Aorta (tissue), 5 donors: ENCODE measurements at regions not wholly inside any gene's neighbourhood (a gene's known extent, or its start where the extent isn't known, plus 50 kb on each side); places are given as distances from the start of the nearest gene placed in this dataset.
A peak's percentile ranks its signal among the peaks of the same experiment; 100 is the strongest.

Experiments
- ATAC-seq: fragments of 200-7000 bp; cut with Tn5 transposase; one replicate; pipeline ENCODE4 v1.9.1; 2022; ENCODE audit warnings: moderate library complexity; ENCODE audit not compliant: low FRiP score
- DNase-seq, 2 donors: peaks; one replicate each; pipeline ENCODE4 v3.0.0-alpha.2; 2020
- H3K27ac ChIP-seq, 2 donors: one replicate each; pipeline ENCODE4 v1.5.1; 2013; ENCODE audit warnings: low read length in 2 of 2, mild to moderate bottlenecking in 2 of 2, moderate library complexity in 2 of 2, control low read depth in 1 of 2, inconsistent platforms in 1 of 2, low read depth in 1 of 2
- H3K27me3 ChIP-seq, 2 donors: one replicate each; pipeline ENCODE4 v1.6.1; 2013; ENCODE audit warnings: control low read depth in 1 of 2, low read length in 1 of 2, mild to moderate bottlenecking in 1 of 2, moderate library complexity in 1 of 2; ENCODE audit not compliant: insufficient read depth in 2 of 2, control insufficient read depth in 1 of 2
- H3K36me3 ChIP-seq, 2 donors: one replicate each; pipeline ENCODE4 v1.6.1; 2013; ENCODE audit warnings: control low read depth in 1 of 2, low read length in 1 of 2, mild to moderate bottlenecking in 1 of 2; ENCODE audit not compliant: insufficient read depth in 2 of 2, control insufficient read depth in 1 of 2
- H3K4me1 ChIP-seq, 2 donors: one replicate each; pipeline ENCODE4 v1.6.1; 2013; ENCODE audit warnings: low read length in 2 of 2, control low read depth in 1 of 2, mild to moderate bottlenecking in 1 of 2, moderate library complexity in 1 of 2; ENCODE audit not compliant: insufficient read depth in 2 of 2, control insufficient read depth in 1 of 2
- H3K4me3 ChIP-seq, 2 donors: one replicate each; pipeline ENCODE4 v1.5.1; 2013; ENCODE audit warnings: low read length in 2 of 2, control low read depth in 1 of 2, mild to moderate bottlenecking in 1 of 2
- H3K9me3 ChIP-seq: one replicate; pipeline ENCODE4 v1.6.1; 2013; ENCODE audit warnings: mild to moderate bottlenecking, low read length; ENCODE audit not compliant: control insufficient read depth
- WGBS, 2 donors: extraction: QIAGEN DNeasy Blood & Tissue Kit; methylation state at CpG; one replicate each; pipeline ENCODE4 v1.1.7; 2013; 5-methylcytosine and 5-hydroxymethylcytosine counted together
- intact Hi-C, 2 donors: fragments of 100-400 bp; cut with DNase I; formaldehyde crosslinking; loops; one replicate each; pipeline versions ENCODE4 v1.14.2 to v1.15.0; 2022
- donor health status: healthy with polysubstance abuse.
- donor health status: Bipolar disorder and iron deficiency.
- donor health status: DM: no; HTN: no; CAD: no.
- donor health status: DM: no; HTN: no; CAD: no.
- donor health status: DM: yes; HTN: yes; CAD: no.

- DNase-seq (no peak), ATAC-seq (no peak)
- peak overlapping the region; percentile 85 to 94 for H3K27ac ChIP-seq
- no peak overlapping the region for H3K4me3 ChIP-seq
- no peaks in the 10 kb centered on the region for H3K27me3 ChIP-seq
- no peaks in the 10 kb centered on the region for H3K36me3 ChIP-seq
- 44 to 46% methylated on average over 5 of the region's 5 CpGs for WGBS, 2 donors
- intact Hi-C loops: loop anchor here in 1 of 2 donors (10.0 kb wide), 1 partner anchor 350 kb away; no protein-coding TSS in a partner anchor
- H3K4me1 ChIP-seq: peaks cover 2 to 10% of the 10 kb centered on the region in 2 donors
- no peaks in the 10 kb centered on the region for H3K9me3 ChIP-seq
Measured at GRCh38 chr22:26894362-26894761, 237.0 kb downstream of the MIAT start.

- 1 to 6% methylated on average over 5 of the region's 5 CpGs for WGBS, 2 donors
- no peak for DNase-seq
- H3K36me3 ChIP-seq: no peaks in the 10 kb centered on the region
- H3K4me3 ChIP-seq: no peak overlapping the region
- no peaks in the 10 kb centered on the region for H3K27me3 ChIP-seq
- H3K9me3 ChIP-seq: no peaks in the 10 kb centered on the region
- peaks cover 2 to 10% of the 10 kb centered on the region in 2 donors for H3K4me1 ChIP-seq
- peak overlapping the region; percentile 92 to 94 for H3K27ac ChIP-seq
- intact Hi-C loops: loop anchor here in 1 of 2 donors (10.0 kb wide), 1 partner anchor 350 kb away; no protein-coding TSS in a partner anchor
- ATAC-seq: peak; percentile 68
Measured at GRCh38 chr22:26894766-26895485, 237.5 kb downstream of the MIAT start.

- WGBS, 2 donors: 95 to 97% methylated on average over 1 of the region's 1 CpG
Measured at GRCh38 chr22:26897384-26897783, 240.0 kb downstream of the MIAT start.

GRCh38 chr22:26898946-26899605 is 241.7 kb downstream of the MIAT start:
- DNase-seq (no peak), ATAC-seq (no peak)
- no peak overlapping the region for H3K27ac ChIP-seq
- H3K27me3 ChIP-seq: no peaks in the 10 kb centered on the region
- WGBS, 2 donors: 40 to 42% methylated on average over 8 of the region's 8 CpGs
- H3K9me3 ChIP-seq: no peaks in the 10 kb centered on the region
- H3K4me3 ChIP-seq: no peak overlapping the region
- H3K36me3 ChIP-seq: no peaks in the 10 kb centered on the region
- intact Hi-C loops: loop anchor here in 1 of 2 donors (10.0 kb wide), 1 partner anchor 346 kb away; no protein-coding TSS in a partner anchor
- peaks cover 0 to 10% of the 10 kb centered on the region in 2 donors for H3K4me1 ChIP-seq

More at GRCh38 chr22:26897384-26897783, 240.0 kb downstream of the MIAT start:
- no peak for DNase-seq
- Histone ChIP-seq H3K27me3 (no peaks in the 10 kb centered on the region), H3K4me3 (no peak overlapping the region), H3K36me3 (no peaks in the 10 kb centered on the region), H3K27ac (no peak overlapping the region), H3K4me1 (peaks cover 2 to 10% of the 10 kb centered on the region in 2 donors), H3K9me3 (no peaks in the 10 kb centered on the region)
- intact Hi-C loops: loop anchor here in 1 of 2 donors (10.0 kb wide), 1 partner anchor 347 kb away; no protein-coding TSS in a partner anchor
- no peak for ATAC-seq

GRCh38 chr22:26900787-26901186 is 243.4 kb downstream of the MIAT start:
- WGBS, 2 donors: 90 to 93% methylated on average over 5 of the region's 5 CpGs
- Histone ChIP-seq H3K36me3 (no peaks in the 10 kb centered on the region), H3K9me3 (no peaks in the 10 kb centered on the region), H3K27ac (no peak overlapping the region), H3K27me3 (no peaks in the 10 kb centered on the region), H3K4me3 (no peak overlapping the region), H3K4me1 (peaks cover 0 to 5% of the 10 kb centered on the region in 2 donors)
- DNase-seq (no peak), ATAC-seq (no peak)
- intact Hi-C loops: no loop called here

GRCh38 chr22:26901198-26901816 is 243.9 kb downstream of the MIAT start:
- ATAC-seq: no peak
- Histone ChIP-seq H3K27ac (no peak overlapping the region), H3K27me3 (no peaks in the 10 kb centered on the region), H3K9me3 (no peaks in the 10 kb centered on the region), H3K4me3 (no peak overlapping the region), H3K4me1 (peaks cover 0 to under 1% of the 10 kb centered on the region in 2 donors), H3K36me3 (no peaks in the 10 kb centered on the region)
- intact Hi-C loops: no loop called here
- no peak for DNase-seq
- 82 to 85% methylated on average over 20 of the region's 20 CpGs for WGBS, 2 donors

GRCh38 chr22:26902401-26903029 is 245.1 kb downstream of the MIAT start:
- ATAC-seq: no peak

GRCh38 chr22:26903030-26903856 is 245.9 kb downstream of the MIAT start:
- intact Hi-C loops: no loop called here
- ATAC-seq (no peak), DNase-seq (no peak)
- Histone ChIP-seq H3K36me3 (no peaks in the 10 kb centered on the region), H3K4me1 (no peaks in the 10 kb centered on the region), H3K27ac (no peak overlapping the region), H3K27me3 (no peaks in the 10 kb centered on the region), H3K4me3 (no peak overlapping the region), H3K9me3 (no peaks in the 10 kb centered on the region)
- WGBS, 2 donors: 75 to 76% methylated on average over 32 to 36 of the region's 36 CpGs

More at GRCh38 chr22:26902401-26903029, 245.1 kb downstream of the MIAT start:
- no peaks in the 10 kb centered on the region for H3K4me1 ChIP-seq
- no peak overlapping the region for H3K4me3 ChIP-seq
- H3K36me3 ChIP-seq: no peaks in the 10 kb centered on the region
- H3K27ac ChIP-seq: no peak overlapping the region
- H3K27me3 ChIP-seq: no peaks in the 10 kb centered on the region
- DNase-seq: no peak
- intact Hi-C loops: no loop called here
- no peaks in the 10 kb centered on the region for H3K9me3 ChIP-seq
- WGBS, 2 donors: 73 to 77% methylated on average over 7 of the region's 7 CpGs
